ENCODE measurements at regions not wholly inside any gene's neighbourhood (a gene's known extent, or its start where the extent isn't known, plus 50 kb on each side); places are given as distances from the start of the nearest gene placed in this dataset.

GRCh38 chr16:86220561-86220960, 289.8 kb upstream of the FOXF1 start:
- peaks cover 6% of the 10 kb centered on the region for H3K27me3 ChIP-seq (ENCODE audit: insufficient read depth, low read length)
- H3K9ac ChIP-seq (ENCODE audit: low read length): no peak overlapping the region

GRCh38 chr16:86221085-86221484, 289.2 kb upstream of the FOXF1 start:
- no peaks in the 10 kb centered on the region for H3K36me3 Mint-ChIP-seq (ENCODE audit: low read depth, unreplicated experiment)
- H3K9me3 ChIP-seq (ENCODE audit: insufficient read depth, low read depth, low read length): no peaks in the 10 kb centered on the region
- H3K27ac Mint-ChIP-seq (ENCODE audit: unreplicated experiment): no peak overlapping the region
- no peak overlapping the region for H3K4me3 ChIP-seq (ENCODE audit: insufficient read depth, low read depth, low read length)
- H3K27me3 Mint-ChIP-seq (ENCODE audit: low read depth, unreplicated experiment): peaks cover 51% of the 10 kb centered on the region
- H3K36me3 ChIP-seq (ENCODE audit: insufficient read depth, low read length): no peaks in the 10 kb centered on the region
- H3K9ac ChIP-seq (ENCODE audit: low read length): no peak overlapping the region
- FAIRE-seq: no peak
- no peaks in the 10 kb centered on the region for H3K9me3 Mint-ChIP-seq (ENCODE audit: unreplicated experiment)
- no peak for TF ChIP-seq EZH2 (IDR thresholded peaks at IDR 0.05; ENCODE audit: insufficient read depth, low read length)
- TF ChIP-seq CTCF (IDR thresholded peaks at IDR 0.05; ENCODE audit: insufficient read depth, low read depth, low read length): no peak
- no peak overlapping the region for H2AFZ ChIP-seq (ENCODE audit: low read depth, low read length)
- peaks cover 6% of the 10 kb centered on the region for H3K27me3 ChIP-seq (ENCODE audit: insufficient read depth, low read length)
- H3K4me1 ChIP-seq (ENCODE audit: insufficient read depth, low read length): peaks cover 17% of the 10 kb centered on the region
- peak overlapping the region; percentile 24 for H3K4me2 ChIP-seq (ENCODE audit: low read length)
- no peaks in the 10 kb centered on the region for H3K79me2 ChIP-seq (ENCODE audit: insufficient read depth, low read length)
- H4K20me1 ChIP-seq (ENCODE audit: insufficient read depth, low read length): no peaks in the 10 kb centered on the region
- H3K27ac ChIP-seq (ENCODE audit: low read depth, low read length): no peak overlapping the region
- H3K4me1 Mint-ChIP-seq (ENCODE audit: low read depth, unreplicated experiment): peaks cover 5% of the 10 kb centered on the region
- H3K4me3 Mint-ChIP-seq (ENCODE audit: unreplicated experiment): no peak overlapping the region
- DNase-seq (ENCODE audit: low read depth): peak; percentile 84

More at GRCh38 chr16:86220561-86220960, 289.8 kb upstream of the FOXF1 start:
- TF ChIP-seq CTCF (IDR thresholded peaks at IDR 0.05; ENCODE audit: insufficient read depth, low read depth, low read length) (no peak), EZH2 (IDR thresholded peaks at IDR 0.05; ENCODE audit: insufficient read depth, low read length) (no peak)
- no peaks in the 10 kb centered on the region for H4K20me1 ChIP-seq (ENCODE audit: insufficient read depth, low read length)
- H3K36me3 Mint-ChIP-seq (ENCODE audit: low read depth, unreplicated experiment): no peaks in the 10 kb centered on the region
- FAIRE-seq: no peak
- H3K9me3 ChIP-seq (ENCODE audit: insufficient read depth, low read depth, low read length): no peaks in the 10 kb centered on the region
- H3K4me3 Mint-ChIP-seq (ENCODE audit: unreplicated experiment): no peak overlapping the region
- peaks cover 5% of the 10 kb centered on the region for H3K4me1 Mint-ChIP-seq (ENCODE audit: low read depth, unreplicated experiment)
- DNase-seq (ENCODE audit: low read depth): peak; percentile 19
- no peaks in the 10 kb centered on the region for H3K36me3 ChIP-seq (ENCODE audit: insufficient read depth, low read length)
- H3K27ac Mint-ChIP-seq (ENCODE audit: unreplicated experiment): no peak overlapping the region
- H3K4me3 ChIP-seq (ENCODE audit: insufficient read depth, low read depth, low read length): no peak overlapping the region
- peaks cover 53% of the 10 kb centered on the region for H3K27me3 Mint-ChIP-seq (ENCODE audit: low read depth, unreplicated experiment)
- H3K4me2 ChIP-seq (ENCODE audit: low read length): peak overlapping the region; percentile 24
- no peaks in the 10 kb centered on the region for H3K9me3 Mint-ChIP-seq (ENCODE audit: unreplicated experiment)
- H3K27ac ChIP-seq (ENCODE audit: low read depth, low read length): no peak overlapping the region
- no peak overlapping the region for H2AFZ ChIP-seq (ENCODE audit: low read depth, low read length)
- H3K79me2 ChIP-seq (ENCODE audit: insufficient read depth, low read length): no peaks in the 10 kb centered on the region
- peaks cover 17% of the 10 kb centered on the region for H3K4me1 ChIP-seq (ENCODE audit: insufficient read depth, low read length)

GRCh38 chr16:86222547-86222946, 287.8 kb upstream of the FOXF1 start:
- H3K9me3 ChIP-seq (ENCODE audit: insufficient read depth, low read depth, low read length): no peaks in the 10 kb centered on the region
- no peak for TF ChIP-seq EZH2 (IDR thresholded peaks at IDR 0.05; ENCODE audit: insufficient read depth, low read length)
- TF ChIP-seq CTCF (IDR thresholded peaks at IDR 0.05; ENCODE audit: insufficient read depth, low read depth, low read length): no peak
- H3K36me3 Mint-ChIP-seq (ENCODE audit: low read depth, unreplicated experiment): no peaks in the 10 kb centered on the region
- no peaks in the 10 kb centered on the region for H3K79me2 ChIP-seq (ENCODE audit: insufficient read depth, low read length)
- peaks cover 48% of the 10 kb centered on the region for H3K27me3 Mint-ChIP-seq (ENCODE audit: low read depth, unreplicated experiment)
- DNase-seq (ENCODE audit: low read depth) (peak; percentile 55), FAIRE-seq (no peak)
- peaks cover 5% of the 10 kb centered on the region for H3K4me1 Mint-ChIP-seq (ENCODE audit: low read depth, unreplicated experiment)
- no peak overlapping the region for H3K27ac ChIP-seq (ENCODE audit: low read depth, low read length)
- H3K4me3 Mint-ChIP-seq (ENCODE audit: unreplicated experiment): no peak overlapping the region
- peak overlapping the region; percentile 84 for H3K4me2 ChIP-seq (ENCODE audit: low read length)
- H3K27me3 ChIP-seq (ENCODE audit: insufficient read depth, low read length): peaks cover 6% of the 10 kb centered on the region
- H3K27ac Mint-ChIP-seq (ENCODE audit: unreplicated experiment): no peak overlapping the region
- no peaks in the 10 kb centered on the region for H3K9me3 Mint-ChIP-seq (ENCODE audit: unreplicated experiment)
- no peaks in the 10 kb centered on the region for H4K20me1 ChIP-seq (ENCODE audit: insufficient read depth, low read length)
- peak overlapping the region; percentile 40 for H3K9ac ChIP-seq (ENCODE audit: low read length)
- H3K4me3 ChIP-seq (ENCODE audit: insufficient read depth, low read depth, low read length): peak overlapping the region; percentile 45
- H3K4me1 ChIP-seq (ENCODE audit: insufficient read depth, low read length): peaks cover 17% of the 10 kb centered on the region
- no peak overlapping the region for H2AFZ ChIP-seq (ENCODE audit: low read depth, low read length)
- no peaks in the 10 kb centered on the region for H3K36me3 ChIP-seq (ENCODE audit: insufficient read depth, low read length)

Data from astrocyte (in vitro differentiated cells and primary cell).